K562 (cell line): ENCODE measurements at regions not wholly inside any gene's neighbourhood (a gene's known extent, or its start where the extent isn't known, plus 50 kb on each side); places are given as distances from the start of the nearest gene placed in this dataset.

Experiments
- CTCF ChIP-seq, 3 experiments: IDR thresholded peaks in 2 of 3; conservative IDR thresholded peaks in 1 of 3; 2 replicates each; pipeline ENCODE4 v1.5.1; 2011 to 2012; ENCODE audit warnings: low read length in 3 of 3, mild to moderate bottlenecking in 3 of 3, control low read depth in 2 of 3, improper control_type of control experiment in 1 of 3, inconsistent platforms in 1 of 3, low read depth in 1 of 3, mixed read lengths in 1 of 3, moderate library complexity in 1 of 3; ENCODE audit not compliant: insufficient read depth in 2 of 3
- ELK1 ChIP-seq: sonication (generic); formaldehyde crosslinking; IDR thresholded peaks from 2 replicates; pipeline ENCODE4 v1.8.1; 2022; ENCODE audit warnings: missing genetic modification reagents
- MYNN ChIP-seq, 2 experiments: sonication (generic); formaldehyde crosslinking in 1 of 2; IDR thresholded peaks; 2 replicates each; pipeline versions ENCODE4 v1.5.0 to v1.6.1; 2016 to 2020; ENCODE audit warnings: antibody characterized with exemption in 1 of 2, missing genetic modification reagents in 1 of 2
- TAF1 ChIP-seq: IDR thresholded peaks from 2 replicates; pipeline ENCODE4 v1.6.1; 2011; ENCODE audit warnings: mild to moderate bottlenecking, low read length, moderate library complexity; ENCODE audit not compliant: insufficient read depth, control insufficient read depth, severe bottlenecking; ENCODE audit errors: extremely low read depth
- ZNF740 ChIP-seq, 3 experiments: fragments of 200-800 bp in 1 of 3; sonication (Bioruptor generic) in 1 of 3; sonication (generic) in 1 of 3; formaldehyde crosslinking in 1 of 3; IDR thresholded peaks; 2 replicates each; pipeline versions ENCODE4 v1.6.1 to v1.8.0; 2016 to 2022; ENCODE audit warnings: mild to moderate bottlenecking in 2 of 3, missing compliant biosample characterization in 2 of 3, missing genetic modification characterization in 2 of 3, missing genetic modification reagents in 1 of 3

GRCh38 chr11:72524711-72525110 lies 90.4 kb upstream of the CLPB start:
- no peak for TF ChIP-seq CTCF (IDR thresholded peaks at IDR 0.05 in 2 of 3, conservative IDR thresholded peaks at IDR 0.05 in 1 of 3; ENCODE audit: insufficient read depth in 2 of 3, low read depth in 1 of 3, low read length in 3 of 3)
- TF ChIP-seq ZNF740 (CRISPR knock-in tag; IDR thresholded peaks at IDR 0.05) = no peak
- TF ChIP-seq ZNF740 (tag; IDR thresholded peaks at IDR 0.05) = no peak
- no peak for TF ChIP-seq ELK1 (CRISPR knock-in tag)
- TF ChIP-seq MYNN (IDR thresholded peaks at IDR 0.05) = no peak
- no peak for TF ChIP-seq MYNN (CRISPR knock-in tag; IDR thresholded peaks at IDR 0.05)
- TF ChIP-seq TAF1 = no peak
